GM12878 (cell line): ENCODE measurements at regions not wholly inside any gene's neighbourhood (a gene's known extent, or its start where the extent isn't known, plus 50 kb on each side); places are given as distances from the start of the nearest gene placed in this dataset.

Experiments used
- ATF2 ChIP-seq: IDR thresholded peaks from 2 replicates; pipeline ENCODE4 v1.6.1; 2012; ENCODE audit warnings: low read length, inconsistent platforms
- RCOR1 ChIP-seq: conservative IDR thresholded peaks from 2 replicates; pipeline ENCODE4 v1.6.1; 2012; ENCODE audit warnings: low read depth, low read length, improper control_type of control experiment
- SIX5 ChIP-seq: IDR thresholded peaks from 2 replicates; pipeline ENCODE4 v1.6.1; 2011; ENCODE audit warnings: mild to moderate bottlenecking, low read depth, low read length, moderate library complexity; ENCODE audit not compliant: severe bottlenecking

GRCh38 chr11:23399995-23400394 lies 539.7 kb upstream of the CCDC179 start:
- TF ChIP-seq SIX5 (no peak), ATF2 (no peak), RCOR1 (no peak)
